ENCODE measurements at regions not wholly inside any gene's neighbourhood (a gene's known extent, or its start where the extent isn't known, plus 50 kb on each side); places are given as distances from the start of the nearest gene placed in this dataset.

GRCh38 chr6:156352861-156353260, 424.3 kb upstream of the ARID1B start:
- H3K27me3 ChIP-seq = no peaks in the 10 kb centered on the region
- intact Hi-C loops (cut with DNase I; ENCODE audit: low total_unique reads) = no loop called here
- no peak for TF ChIP-seq CTCF (IDR thresholded peaks at IDR 0.05)
- no peak for TF ChIP-seq POLR2AphosphoS5 (IDR thresholded peaks at IDR 0.05)
- no peak for TF ChIP-seq POLR2A (IDR thresholded peaks at IDR 0.05)
- no peak for TF ChIP-seq EP300 (IDR thresholded peaks at IDR 0.05; ENCODE audit: low read depth)

GRCh38 chr6:156351346-156351966, 425.7 kb upstream of the ARID1B start:
- 86 to 94% methylated on average over 6 of the region's 6 CpGs for WGBS, 2 donors (ENCODE audit: low coverage in 1 of 2)
- Histone ChIP-seq H3K27ac (no peak overlapping the region), H3K4me3 (no peak overlapping the region), H3K9me3 (no peaks in the 10 kb centered on the region), H3K4me1 (no peaks in the 10 kb centered on the region), H3K36me3 (no peaks in the 10 kb centered on the region), H3K27me3 (no peaks in the 10 kb centered on the region)
- in situ Hi-C loops (cut with MboI; ENCODE audit: low pct_ligation_motif_present in 1 of 4, low pct_unique_long_range_greater_than_20kb in 1 of 4, low sequenced_read_pairs in 3 of 4) (no loop called here), intact Hi-C loops (cut with DNase I; ENCODE audit: low total_unique reads) (no loop called here)
- TF ChIP-seq POLR2AphosphoS5 (IDR thresholded peaks at IDR 0.05) (no peak), CTCF (IDR thresholded peaks at IDR 0.05) (no peak), POLR2A (IDR thresholded peaks at IDR 0.05) (no peak), EP300 (IDR thresholded peaks at IDR 0.05; ENCODE audit: low read depth) (no peak)
- DNase-seq = no peak

More at GRCh38 chr6:156352861-156353260, 424.3 kb upstream of the ARID1B start:
- H3K4me1 ChIP-seq = no peaks in the 10 kb centered on the region
- DNase-seq = no peak
- H3K9me3 ChIP-seq = no peaks in the 10 kb centered on the region
- in situ Hi-C loops (cut with MboI; ENCODE audit: low pct_ligation_motif_present in 1 of 4, low pct_unique_long_range_greater_than_20kb in 1 of 4, low sequenced_read_pairs in 3 of 4) = no loop called here
- H3K4me3 ChIP-seq = no peak overlapping the region
- H3K36me3 ChIP-seq = no peaks in the 10 kb centered on the region
- no peak overlapping the region for H3K27ac ChIP-seq

- H3K27me3 ChIP-seq = no peaks in the 10 kb centered on the region
- H3K27ac ChIP-seq = no peak overlapping the region
- no peak overlapping the region for H3K4me3 ChIP-seq
- H3K9me3 ChIP-seq = no peaks in the 10 kb centered on the region
- WGBS, 2 donors (ENCODE audit: low coverage in 1 of 2) = 79 to 83% methylated on average over 4 of the region's 4 CpGs
- in situ Hi-C loops (cut with MboI; ENCODE audit: low pct_ligation_motif_present in 1 of 4, low pct_unique_long_range_greater_than_20kb in 1 of 4, low sequenced_read_pairs in 3 of 4) = no loop called here
- intact Hi-C loops (cut with DNase I; ENCODE audit: low total_unique reads) = no loop called here
- TF ChIP-seq CTCF (IDR thresholded peaks at IDR 0.05) (no peak), EP300 (IDR thresholded peaks at IDR 0.05; ENCODE audit: low read depth) (no peak), POLR2A (IDR thresholded peaks at IDR 0.05) (no peak), POLR2AphosphoS5 (IDR thresholded peaks at IDR 0.05) (no peak)
- no peaks in the 10 kb centered on the region for H3K36me3 ChIP-seq
- H3K4me1 ChIP-seq = no peaks in the 10 kb centered on the region
- no peak for DNase-seq
Observed at GRCh38 chr6:156350337-156350736, 426.8 kb upstream of the ARID1B start.

GRCh38 chr6:156348849-156349248, 428.3 kb upstream of the ARID1B start:
- intact Hi-C loops (cut with DNase I; ENCODE audit: low total_unique reads) (no loop called here), in situ Hi-C loops (cut with MboI; ENCODE audit: low pct_ligation_motif_present in 1 of 4, low pct_unique_long_range_greater_than_20kb in 1 of 4, low sequenced_read_pairs in 3 of 4) (no loop called here)
- Histone ChIP-seq H3K27ac (no peak overlapping the region), H3K4me3 (no peak overlapping the region), H3K36me3 (no peaks in the 10 kb centered on the region), H3K4me1 (no peaks in the 10 kb centered on the region), H3K27me3 (no peaks in the 10 kb centered on the region), H3K9me3 (no peaks in the 10 kb centered on the region)
- no peak for DNase-seq
- TF ChIP-seq CTCF (IDR thresholded peaks at IDR 0.05) (no peak), EP300 (IDR thresholded peaks at IDR 0.05; ENCODE audit: low read depth) (no peak), POLR2A (IDR thresholded peaks at IDR 0.05) (no peak), POLR2AphosphoS5 (IDR thresholded peaks at IDR 0.05) (no peak)
- WGBS, 2 donors (ENCODE audit: low coverage in 1 of 2) = 75 to 88% methylated on average over 1 to 2 of the region's 2 CpGs
